Chondrocyte (in vitro differentiated cells): ENCODE measurements at regions not wholly inside any gene's neighbourhood (a gene's known extent, or its start where the extent isn't known, plus 50 kb on each side); places are given as distances from the start of the nearest gene placed in this dataset.

Source experiments
- DNase-seq: peaks from one replicate; pipeline ENCODE4 v3.0.0; 2021; ENCODE audit warnings: mixed read lengths, low spot score
- H3K27ac Mint-ChIP-seq: one replicate; pipeline ENCODE4 v1.8.0; 2021; ENCODE audit warnings: mild to moderate bottlenecking, moderate library complexity, mixed read lengths; ENCODE audit not compliant: unreplicated experiment
- H3K27me3 Mint-ChIP-seq: 2 replicates; pipeline ENCODE4 v1.8.0; 2021; ENCODE audit warnings: low read depth, mixed read lengths
- H3K36me3 Mint-ChIP-seq: 2 replicates; pipeline ENCODE4 v1.8.0; 2021; ENCODE audit warnings: low read depth, mixed read lengths
- H3K4me1 Mint-ChIP-seq: 2 replicates; pipeline ENCODE4 v1.8.0; 2021; ENCODE audit warnings: low read depth, mild to moderate bottlenecking, mixed read lengths
- H3K4me3 Mint-ChIP-seq: one replicate; pipeline ENCODE4 v1.8.0; 2021; ENCODE audit warnings: mild to moderate bottlenecking, moderate library complexity, mixed read lengths; ENCODE audit not compliant: unreplicated experiment
- H3K9me3 Mint-ChIP-seq: 2 replicates; pipeline ENCODE4 v1.8.0; 2021; ENCODE audit warnings: low read depth, mixed read lengths
- TF ChIP-seq, protein P1 (sequence below): fragments of 200-600 bp; sonication (generic); IDR thresholded peaks from 2 replicates; pipeline ENCODE4 v1.5.0; 2021; ENCODE audit warnings: antibody characterized with exemption, mild to moderate bottlenecking, moderate library complexity

DNA sequence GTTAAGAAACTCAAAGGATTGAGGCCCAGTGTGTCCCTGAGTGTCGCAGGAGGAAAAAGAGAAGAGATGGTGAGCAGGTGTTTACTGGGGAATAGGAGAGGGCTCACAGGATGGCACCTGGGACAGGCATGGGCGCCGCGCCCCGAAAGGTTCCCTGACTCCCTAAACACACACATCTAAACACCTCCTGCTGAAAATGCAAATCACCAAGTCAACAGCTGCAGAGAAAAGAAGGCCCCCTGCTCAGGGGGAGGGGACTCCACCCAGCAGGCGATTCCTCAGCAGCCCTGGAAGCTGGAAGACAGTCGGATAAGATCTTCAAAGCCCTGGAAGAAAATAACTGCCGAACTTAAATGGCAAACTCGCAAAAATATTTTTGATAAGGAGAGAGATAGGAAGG, 377.2 kb downstream of the BRD1 start:
- no peak for DNase-seq
- Mint-ChIP-seq H3K27ac (no peak overlapping the region), H3K27me3 (peaks cover 33% of the 10 kb centered on the region), H3K9me3 (peaks cover 3% of the 10 kb centered on the region), H3K36me3 (no peaks in the 10 kb centered on the region), H3K4me3 (no peak overlapping the region), H3K4me1 (no peaks in the 10 kb centered on the region)
- TF ChIP-seq, protein P1, sequence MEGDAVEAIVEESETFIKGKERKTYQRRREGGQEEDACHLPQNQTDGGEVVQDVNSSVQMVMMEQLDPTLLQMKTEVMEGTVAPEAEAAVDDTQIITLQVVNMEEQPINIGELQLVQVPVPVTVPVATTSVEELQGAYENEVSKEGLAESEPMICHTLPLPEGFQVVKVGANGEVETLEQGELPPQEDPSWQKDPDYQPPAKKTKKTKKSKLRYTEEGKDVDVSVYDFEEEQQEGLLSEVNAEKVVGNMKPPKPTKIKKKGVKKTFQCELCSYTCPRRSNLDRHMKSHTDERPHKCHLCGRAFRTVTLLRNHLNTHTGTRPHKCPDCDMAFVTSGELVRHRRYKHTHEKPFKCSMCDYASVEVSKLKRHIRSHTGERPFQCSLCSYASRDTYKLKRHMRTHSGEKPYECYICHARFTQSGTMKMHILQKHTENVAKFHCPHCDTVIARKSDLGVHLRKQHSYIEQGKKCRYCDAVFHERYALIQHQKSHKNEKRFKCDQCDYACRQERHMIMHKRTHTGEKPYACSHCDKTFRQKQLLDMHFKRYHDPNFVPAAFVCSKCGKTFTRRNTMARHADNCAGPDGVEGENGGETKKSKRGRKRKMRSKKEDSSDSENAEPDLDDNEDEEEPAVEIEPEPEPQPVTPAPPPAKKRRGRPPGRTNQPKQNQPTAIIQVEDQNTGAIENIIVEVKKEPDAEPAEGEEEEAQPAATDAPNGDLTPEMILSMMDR, result no peak

- no peaks in the 10 kb centered on the region for H3K36me3 Mint-ChIP-seq
- TF ChIP-seq, protein P1, result no peak
- H3K4me1 Mint-ChIP-seq, result no peaks in the 10 kb centered on the region
- peaks cover 6% of the 10 kb centered on the region for H3K9me3 Mint-ChIP-seq
- H3K27me3 Mint-ChIP-seq, result peaks cover 34% of the 10 kb centered on the region
- no peak for DNase-seq
- H3K4me3 Mint-ChIP-seq, result no peak overlapping the region
- H3K27ac Mint-ChIP-seq, result no peak overlapping the region
Measured at GRCh38 chr22:49449811-49450446, 377.7 kb downstream of the BRD1 start.

GRCh38 chr22:49449377-49449776, 378.3 kb downstream of the BRD1 start:
- TF ChIP-seq, protein P1, result no peak
- DNase-seq, result no peak
- H3K4me3 Mint-ChIP-seq, result no peak overlapping the region
- H3K9me3 Mint-ChIP-seq, result peaks cover 6% of the 10 kb centered on the region
- H3K27me3 Mint-ChIP-seq, result peaks cover 34% of the 10 kb centered on the region
- no peak overlapping the region for H3K27ac Mint-ChIP-seq
- no peaks in the 10 kb centered on the region for H3K36me3 Mint-ChIP-seq
- no peaks in the 10 kb centered on the region for H3K4me1 Mint-ChIP-seq

DNA sequence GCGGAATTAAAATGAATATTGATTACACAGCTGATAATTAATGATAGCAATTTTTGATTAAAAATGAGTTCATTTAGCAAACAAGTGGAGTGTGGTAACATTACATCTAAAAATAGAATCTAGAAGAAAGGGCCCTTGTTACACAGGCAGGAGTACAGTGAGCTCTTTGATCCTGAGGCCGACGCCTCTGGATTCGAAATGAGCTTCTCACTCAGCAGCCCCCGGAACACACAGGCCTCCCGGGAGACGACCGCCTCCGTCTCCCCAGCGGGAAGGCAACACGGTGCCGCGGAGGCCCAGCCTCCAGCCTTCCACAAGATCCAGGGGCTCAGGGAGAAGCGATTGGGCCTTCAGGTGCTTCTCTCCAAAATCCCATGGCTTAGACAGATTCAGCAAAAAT, 379.1 kb downstream of the BRD1 start:
- H3K9me3 Mint-ChIP-seq, result peaks cover 6% of the 10 kb centered on the region
- no peaks in the 10 kb centered on the region for H3K4me1 Mint-ChIP-seq
- TF ChIP-seq, protein P1, result no peak
- no peaks in the 10 kb centered on the region for H3K36me3 Mint-ChIP-seq
- no peak overlapping the region for H3K27ac Mint-ChIP-seq
- no peak for DNase-seq
- no peak overlapping the region for H3K4me3 Mint-ChIP-seq
- H3K27me3 Mint-ChIP-seq, result peaks cover 34% of the 10 kb centered on the region

GRCh38 chr22:49447837-49448236, 379.8 kb downstream of the BRD1 start:
- no peaks in the 10 kb centered on the region for H3K36me3 Mint-ChIP-seq
- no peaks in the 10 kb centered on the region for H3K4me1 Mint-ChIP-seq
- TF ChIP-seq, protein P1, result no peak
- peaks cover 6% of the 10 kb centered on the region for H3K9me3 Mint-ChIP-seq
- no peak overlapping the region for H3K27ac Mint-ChIP-seq
- H3K4me3 Mint-ChIP-seq, result no peak overlapping the region
- DNase-seq, result no peak
- H3K27me3 Mint-ChIP-seq, result peaks cover 34% of the 10 kb centered on the region
